H1 (cell line): ENCODE measurements at regions not wholly inside any gene's neighbourhood (a gene's known extent, or its start where the extent isn't known, plus 50 kb on each side); places are given as distances from the start of the nearest gene placed in this dataset.

Source experiments
- CTCF ChIA-PET: fragments of 300-600 bp; sonication (Branson Sonifier 250); formaldehyde crosslinking; loops from one replicate; lab custom pipeline; 2021; ENCODE audit not compliant: partially characterized antibody; lab: Charles Lee
- POLR2A ChIA-PET: fragments of 300-600 bp; sonication (Branson Sonifier 250); formaldehyde crosslinking; loops from one replicate; lab custom pipeline; 2021; ENCODE audit warnings: inconsistent platforms; ENCODE audit not compliant: partially characterized antibody; lab: Charles Lee
- DNase-seq, 2 experiments: peaks; one replicate each; pipeline versions ENCODE4 v3.0.0 to v3.0.0-alpha.2; 2010 to 2022; ENCODE audit warnings: low spot score in 2 of 2, low read depth in 1 of 2, mixed read lengths in 1 of 2
- FAIRE-seq: peaks from 2 replicates; lab custom pipeline; 2011; peaks lifted over from hg19 to GRCh38; lab: Jason Lieb, UNC
- H2AFZ ChIP-seq: 2 replicates; pipeline ENCODE4 v1.8.1; 2012; ENCODE audit warnings: low read length, inconsistent platforms
- H2AK5ac ChIP-seq: 2 replicates; pipeline ENCODE4 v1.6.1; 2013; ENCODE audit warnings: low read depth, low read length
- H2BK120ac ChIP-seq: replicated peaks from 2 replicates; pipeline ENCODE3; 2013; ENCODE audit warnings: low read depth, low read length, inconsistent platforms
- H2BK12ac ChIP-seq: 2 replicates; pipeline ENCODE4 v1.6.1; 2013; ENCODE audit warnings: low read depth, low read length
- H2BK15ac ChIP-seq: 2 replicates; pipeline ENCODE4 v1.6.1; 2013; ENCODE audit warnings: low read length
- H2BK20ac ChIP-seq: 2 replicates; pipeline ENCODE4 v1.6.1; 2013; ENCODE audit warnings: low read length
- H2BK5ac ChIP-seq: 2 replicates; pipeline ENCODE4 v1.6.1; 2013; ENCODE audit warnings: low read depth, low read length
- H3K14ac ChIP-seq: 2 replicates; pipeline ENCODE4 v1.6.1; 2013; ENCODE audit warnings: inconsistent platforms; ENCODE audit not compliant: insufficient read length
- H3K18ac ChIP-seq: 2 replicates; pipeline ENCODE4 v1.6.1; 2013; ENCODE audit warnings: low read length; ENCODE audit errors: extremely low read depth
- H3K23ac ChIP-seq: 2 replicates; pipeline ENCODE4 v1.6.1; 2013; ENCODE audit warnings: inconsistent platforms; ENCODE audit not compliant: insufficient read length
- H3K23me2 ChIP-seq: 2 replicates; pipeline ENCODE4 v1.6.1; 2013; ENCODE audit warnings: low read depth, low read length
- H3K27ac ChIP-seq: 2 replicates; pipeline ENCODE4 v1.6.1; 2011; ENCODE audit warnings: low read depth, low read length, inconsistent platforms
- H3K27me3 ChIP-seq, 4 experiments: replicated peaks in 1 of 4; 1 replicate in 1 of 4; 2 replicates in 3 of 4; pipeline versions ENCODE4 v1.6.1 to v1.8.1; 2011 to 2013; ENCODE audit warnings: low read length in 3 of 4, mild to moderate bottlenecking in 3 of 4, inconsistent platforms in 2 of 4, mixed read lengths in 2 of 4, moderate library complexity in 1 of 4; ENCODE audit not compliant: control insufficient read depth in 3 of 4, insufficient read depth in 3 of 4; ENCODE audit errors: extremely low read depth in 1 of 4
- H3K36me3 ChIP-seq, 4 experiments: 2 replicates each; pipeline versions ENCODE4 v1.6.1 to v1.8.1; 2011 to 2013; ENCODE audit warnings: mild to moderate bottlenecking in 4 of 4, low read length in 3 of 4, moderate library complexity in 2 of 4, control low read depth in 1 of 4, inconsistent platforms in 1 of 4; ENCODE audit not compliant: insufficient read depth in 4 of 4, control insufficient read depth in 2 of 4
- H3K4ac ChIP-seq: replicated peaks from 2 replicates; pipeline ENCODE3; 2013; ENCODE audit warnings: low read length, low read depth, mixed read lengths, inconsistent platforms; ENCODE audit not compliant: insufficient read length
- H3K4me1 ChIP-seq, 4 experiments: replicated peaks in 1 of 4; 1 replicate in 1 of 4; 2 replicates in 3 of 4; pipeline versions ENCODE4 v1.6.1 to v1.8.1; 2011 to 2013; ENCODE audit warnings: low read length in 3 of 4, inconsistent platforms in 2 of 4, mixed read lengths in 1 of 4; ENCODE audit not compliant: insufficient read depth in 4 of 4, control insufficient read depth in 3 of 4
- H3K4me2 ChIP-seq, 2 experiments: 2 replicates each; pipeline versions ENCODE4 v1.6.1 to v1.8.1; 2011 to 2013; ENCODE audit warnings: low read depth in 2 of 2, low read length in 2 of 2, control low read depth in 1 of 2, inconsistent platforms in 1 of 2, mild to moderate bottlenecking in 1 of 2; ENCODE audit not compliant: insufficient read depth in 1 of 2
- H3K4me3 ChIP-seq, 4 experiments: fragments of 200-600, 300-600 bp in 1 of 4; sonication (generic), shearing (Covaris generic), sonication (Bioruptor Twin) in 1 of 4; 2 replicates each; pipeline versions ENCODE4 v1.5.1 to v1.8.1; 2011 to 2016; ENCODE audit warnings: low read length in 4 of 4, low read depth in 3 of 4, control low read depth in 2 of 4, inconsistent platforms in 2 of 4, mild to moderate bottlenecking in 2 of 4, mixed read lengths in 1 of 4, moderate library complexity in 1 of 4; ENCODE audit not compliant: insufficient read depth in 2 of 4; ENCODE audit errors: extremely low read depth in 1 of 4
- H3K56ac ChIP-seq: replicated peaks from 2 replicates; pipeline ENCODE3; 2013; ENCODE audit warnings: low read depth, mild to moderate bottlenecking, mixed read lengths, low read length, inconsistent platforms; ENCODE audit not compliant: insufficient read length
- H3K79me1 ChIP-seq: 2 replicates; pipeline ENCODE4 v1.6.1; 2013; ENCODE audit warnings: low read depth, low read length, control low read depth
- H3K79me2 ChIP-seq, 2 experiments: 2 replicates each; pipeline versions ENCODE4 v1.6.1 to v1.8.1; 2012 to 2013; ENCODE audit warnings: low read length in 2 of 2, mild to moderate bottlenecking in 2 of 2, inconsistent platforms in 1 of 2; ENCODE audit not compliant: insufficient read depth in 2 of 2, control insufficient read depth in 1 of 2
- H3K9ac ChIP-seq, 4 experiments: replicated peaks in 1 of 4; 1 replicate in 1 of 4; 2 replicates in 3 of 4; pipeline versions ENCODE4 v1.6.1 to v1.8.1; 2011 to 2013; ENCODE audit warnings: low read depth in 3 of 4, low read length in 3 of 4, control low read depth in 2 of 4, mild to moderate bottlenecking in 2 of 4, moderate library complexity in 2 of 4, inconsistent platforms in 1 of 4; ENCODE audit errors: extremely low read depth in 1 of 4
- H3K9me3 ChIP-seq, 2 experiments: 2 replicates each; pipeline versions ENCODE4 v1.6.1 to v1.8.1; 2012 to 2013; ENCODE audit warnings: mild to moderate bottlenecking in 2 of 2, moderate library complexity in 2 of 2, control low read depth in 1 of 2, inconsistent platforms in 1 of 2, low read depth in 1 of 2, low read length in 1 of 2, mixed read lengths in 1 of 2; ENCODE audit not compliant: insufficient read depth in 2 of 2
- H4K20me1 ChIP-seq, 2 experiments: replicated peaks in 1 of 2; 2 replicates each; pipeline versions ENCODE3 to v1.8.1; 2011 to 2013; ENCODE audit warnings: inconsistent platforms in 2 of 2, low read length in 2 of 2, mild to moderate bottlenecking in 1 of 2; ENCODE audit not compliant: insufficient read depth in 2 of 2, control insufficient read depth in 1 of 2
- H4K5ac ChIP-seq: 2 replicates; pipeline ENCODE4 v1.6.1; 2013; ENCODE audit warnings: low read length, low read depth, mixed read lengths, inconsistent platforms; ENCODE audit not compliant: insufficient read length
- H4K8ac ChIP-seq: 2 replicates; pipeline ENCODE4 v1.8.0; 2013; ENCODE audit warnings: mild to moderate bottlenecking, moderate library complexity, low read length, inconsistent platforms; ENCODE audit not compliant: insufficient read depth; ENCODE audit errors: extremely low read depth
- H4K91ac ChIP-seq: replicated peaks from 2 replicates; pipeline ENCODE3; 2013; ENCODE audit warnings: low read length, mixed read lengths, inconsistent platforms; ENCODE audit not compliant: insufficient read length
- RFX5 ChIP-seq: IDR thresholded peaks from 2 replicates; pipeline ENCODE4 v1.6.1; 2011; ENCODE audit warnings: low read depth, low read length, improper control_type of control experiment, borderline replicate concordance
- WGBS, 2 experiments: shearing (Covaris generic) in 1 of 2; methylation state at CpG; one replicate each; pipeline versions ENCODE4 v1.1.6 to v1.1.7; 2013 to 2015; ENCODE audit warnings: low lambda C conversion rate in 2 of 2, mixed read lengths in 2 of 2, inconsistent platforms in 1 of 2, low coverage in 1 of 2, missing lambda C conversion rate in 1 of 2; ENCODE audit not compliant: insufficient replicate concordance in 2 of 2, insufficient coverage in 1 of 2, insufficient read length in 1 of 2; ENCODE audit errors: extremely low coverage in 1 of 2, missing lambda C conversion rate in 1 of 2; 5-methylcytosine and 5-hydroxymethylcytosine counted together

DNA sequence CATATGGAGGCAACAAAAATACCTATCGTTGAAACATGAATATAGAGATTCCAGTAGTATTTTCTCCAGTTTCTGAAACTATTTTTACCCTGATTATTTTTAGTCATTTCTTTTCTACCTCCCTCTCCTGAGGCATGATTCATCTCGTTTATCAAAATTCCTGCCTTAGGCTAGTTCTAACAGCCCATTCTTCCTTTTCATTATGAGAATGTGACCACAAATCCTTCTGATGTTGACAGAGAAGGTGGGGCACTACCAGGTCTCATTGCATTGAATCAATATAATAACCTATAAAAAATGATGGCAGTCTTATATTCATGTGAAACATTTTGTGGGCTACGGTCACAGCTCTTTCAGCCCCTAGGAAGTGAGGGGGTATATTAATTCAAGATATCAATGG, 406.5 kb upstream of the UBE2E3 start:
- H2AFZ ChIP-seq: no peak overlapping the region
- H3K4me2 ChIP-seq: no peak overlapping the region
- WGBS, 2 experiments: 93% methylated on average over 2 of the region's 3 CpGs; no CpG with 5 or more reads in 1 of the 2 experiments
- H3K79me2 ChIP-seq: no peaks in the 10 kb centered on the region
- no peak overlapping the region for H4K8ac ChIP-seq
- no peak overlapping the region for H2BK5ac ChIP-seq
- H3K79me1 ChIP-seq: no peaks in the 10 kb centered on the region
- H4K91ac ChIP-seq: no peak overlapping the region
- H3K56ac ChIP-seq: no peak overlapping the region
- DNase-seq (no peak), FAIRE-seq (no peak)
- H3K4ac ChIP-seq: no peak overlapping the region
- H2BK15ac ChIP-seq: no peak overlapping the region
- H4K5ac ChIP-seq: no peak overlapping the region
- no peak for TF ChIP-seq RFX5
- ChIA-PET POLR2A (no interaction called here), CTCF (interaction anchor here (0.7 kb wide), 1 partner anchor 174 kb away, joined by 4 read pairs; no protein-coding TSS in a partner anchor)
- H3K27ac ChIP-seq: no peak overlapping the region
- no peak overlapping the region for H3K18ac ChIP-seq
- no peaks in the 10 kb centered on the region for H3K27me3 ChIP-seq
- no peaks in the 10 kb centered on the region for H3K23me2 ChIP-seq
- no peak overlapping the region for H3K4me3 ChIP-seq
- no peak overlapping the region for H2AK5ac ChIP-seq
- no peaks in the 10 kb centered on the region for H3K4me1 ChIP-seq
- no peak overlapping the region for H3K23ac ChIP-seq
- H2BK120ac ChIP-seq: no peak overlapping the region
- peak overlapping the region in 1 of 4 experiments; percentile 34; a peak in 1 of 7 replicates for H3K9ac ChIP-seq
- no peaks in the 10 kb centered on the region for H4K20me1 ChIP-seq
- H3K14ac ChIP-seq: no peak overlapping the region
- no peaks in the 10 kb centered on the region for H3K9me3 ChIP-seq
- H2BK20ac ChIP-seq: no peak overlapping the region
- H3K36me3 ChIP-seq: no peaks in the 10 kb centered on the region
- H2BK12ac ChIP-seq: no peak overlapping the region
